ENCODE measurements at regions not wholly inside any gene's neighbourhood (a gene's known extent, or its start where the extent isn't known, plus 50 kb on each side); places are given as distances from the start of the nearest gene placed in this dataset.

DNA sequence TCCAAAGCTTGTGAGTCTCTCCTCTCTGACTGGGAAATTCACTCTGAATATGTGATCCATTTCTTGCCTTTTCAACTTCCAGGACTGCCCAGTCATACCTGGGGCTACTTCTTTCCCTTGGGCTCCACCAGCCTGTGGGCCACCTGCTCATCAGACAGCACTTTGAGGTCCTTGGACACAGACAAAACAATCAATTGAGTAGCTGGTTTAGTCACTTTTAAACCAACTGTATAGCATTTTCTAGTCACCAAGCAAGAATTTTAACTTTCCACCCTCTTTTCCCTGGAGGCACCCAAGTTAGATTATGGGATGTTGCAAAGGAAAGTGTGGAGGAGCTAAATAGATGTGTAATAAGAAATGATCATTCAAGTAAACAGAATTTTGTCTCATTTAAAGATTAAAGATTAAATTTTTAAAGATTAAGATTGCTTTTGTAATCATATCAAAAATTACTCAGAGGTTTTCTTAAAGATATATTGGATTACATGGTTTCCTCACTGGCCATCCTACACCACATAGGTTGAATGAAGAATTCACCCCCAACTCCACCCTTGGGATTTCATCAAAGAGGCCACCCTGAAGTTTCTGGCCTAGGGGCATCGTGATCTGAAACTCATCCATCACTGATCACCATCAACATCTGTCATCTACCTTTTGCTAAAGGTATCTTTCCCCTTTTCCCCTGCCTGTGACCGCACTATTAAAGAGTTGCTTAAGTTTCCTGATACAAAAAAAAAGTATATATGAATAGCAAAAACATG is 219.2 kb upstream of the NR5A2 start (continued):
- TF ChIP-seq, protein P1, sequence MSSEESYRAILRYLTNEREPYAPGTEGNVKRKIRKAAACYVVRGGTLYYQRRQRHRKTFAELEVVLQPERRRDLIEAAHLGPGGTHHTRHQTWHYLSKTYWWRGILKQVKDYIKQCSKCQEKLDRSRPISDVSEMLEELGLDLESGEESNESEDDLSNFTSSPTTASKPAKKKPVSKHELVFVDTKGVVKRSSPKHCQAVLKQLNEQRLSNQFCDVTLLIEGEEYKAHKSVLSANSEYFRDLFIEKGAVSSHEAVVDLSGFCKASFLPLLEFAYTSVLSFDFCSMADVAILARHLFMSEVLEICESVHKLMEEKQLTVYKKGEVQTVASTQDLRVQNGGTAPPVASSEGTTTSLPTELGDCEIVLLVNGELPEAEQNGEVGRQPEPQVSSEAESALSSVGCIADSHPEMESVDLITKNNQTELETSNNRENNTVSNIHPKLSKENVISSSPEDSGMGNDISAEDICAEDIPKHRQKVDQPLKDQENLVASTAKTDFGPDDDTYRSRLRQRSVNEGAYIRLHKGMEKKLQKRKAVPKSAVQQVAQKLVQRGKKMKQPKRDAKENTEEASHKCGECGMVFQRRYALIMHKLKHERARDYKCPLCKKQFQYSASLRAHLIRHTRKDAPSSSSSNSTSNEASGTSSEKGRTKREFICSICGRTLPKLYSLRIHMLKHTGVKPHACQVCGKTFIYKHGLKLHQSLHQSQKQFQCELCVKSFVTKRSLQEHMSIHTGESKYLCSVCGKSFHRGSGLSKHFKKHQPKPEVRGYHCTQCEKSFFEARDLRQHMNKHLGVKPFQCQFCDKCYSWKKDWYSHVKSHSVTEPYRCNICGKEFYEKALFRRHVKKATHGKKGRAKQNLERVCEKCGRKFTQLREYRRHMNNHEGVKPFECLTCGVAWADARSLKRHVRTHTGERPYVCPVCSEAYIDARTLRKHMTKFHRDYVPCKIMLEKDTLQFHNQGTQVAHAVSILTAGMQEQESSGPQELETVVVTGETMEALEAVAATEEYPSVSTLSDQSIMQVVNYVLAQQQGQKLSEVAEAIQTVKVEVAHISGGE (CRISPR knock-in tag; IDR thresholded peaks at IDR 0.05) = no peak
- TF ChIP-seq, protein P2, sequence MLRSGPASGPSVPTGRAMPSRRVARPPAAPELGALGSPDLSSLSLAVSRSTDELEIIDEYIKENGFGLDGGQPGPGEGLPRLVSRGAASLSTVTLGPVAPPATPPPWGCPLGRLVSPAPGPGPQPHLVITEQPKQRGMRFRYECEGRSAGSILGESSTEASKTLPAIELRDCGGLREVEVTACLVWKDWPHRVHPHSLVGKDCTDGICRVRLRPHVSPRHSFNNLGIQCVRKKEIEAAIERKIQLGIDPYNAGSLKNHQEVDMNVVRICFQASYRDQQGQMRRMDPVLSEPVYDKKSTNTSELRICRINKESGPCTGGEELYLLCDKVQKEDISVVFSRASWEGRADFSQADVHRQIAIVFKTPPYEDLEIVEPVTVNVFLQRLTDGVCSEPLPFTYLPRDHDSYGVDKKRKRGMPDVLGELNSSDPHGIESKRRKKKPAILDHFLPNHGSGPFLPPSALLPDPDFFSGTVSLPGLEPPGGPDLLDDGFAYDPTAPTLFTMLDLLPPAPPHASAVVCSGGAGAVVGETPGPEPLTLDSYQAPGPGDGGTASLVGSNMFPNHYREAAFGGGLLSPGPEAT (IDR thresholded peaks at IDR 0.05; ENCODE audit: low read depth) = no peak
- TF ChIP-seq KDM1A (IDR thresholded peaks at IDR 0.05; ENCODE audit: borderline replicate concordance) (no peak), SPI1 (IDR thresholded peaks at IDR 0.05; ENCODE audit: borderline replicate concordance, insufficient read depth, low read depth, low read length) (no peak), NFYA (IDR thresholded peaks at IDR 0.05; ENCODE audit: borderline replicate concordance, low read depth, low read length) (no peak), NR2C2 (IDR thresholded peaks at IDR 0.05; ENCODE audit: borderline replicate concordance, control insufficient read depth, insufficient read length, low read depth) (no peak), NFIC (IDR thresholded peaks at IDR 0.05; ENCODE audit: low read depth, low read length) (no peak), JUND (IDR thresholded peaks at IDR 0.05; ENCODE audit: low read depth, low read length) (no peak)
